HAP-1 (cell line): ENCODE measurements at regions not wholly inside any gene's neighbourhood (a gene's known extent, or its start where the extent isn't known, plus 50 kb on each side); places are given as distances from the start of the nearest gene placed in this dataset.

Experiments
- DNase-seq, 2 experiments: peaks; one replicate each; pipeline ENCODE4 v3.0.0-alpha.2; 2016 to 2020; ENCODE audit warnings: low spot score in 2 of 2
- H3K27me3 ChIP-seq: fragments of 250-450 bp; sonication (Bioruptor Pico); 2 replicates; pipeline ENCODE4 v1.5.1; 2020; ENCODE audit warnings: low read depth, mild to moderate bottlenecking, moderate library complexity
- H3K36me3 ChIP-seq: fragments of 250-450 bp; sonication (Bioruptor Pico); replicated peaks from 2 replicates; pipeline ENCODE4 v1.5.1; 2020; ENCODE audit warnings: mild to moderate bottlenecking
- H3K4me1 ChIP-seq: fragments of 250-450 bp; sonication (Bioruptor Pico); 2 replicates; pipeline ENCODE4 v1.5.1; 2020; ENCODE audit warnings: mild to moderate bottlenecking
- H3K4me3 ChIP-seq: fragments of 250-450 bp; sonication (Bioruptor Pico); 2 replicates; pipeline ENCODE4 v1.5.1; 2020; ENCODE audit warnings: mild to moderate bottlenecking, moderate library complexity
- H3K9me3 ChIP-seq: fragments of 250-450 bp; sonication (Bioruptor Pico); 2 replicates; pipeline ENCODE4 v1.5.1; 2020; ENCODE audit warnings: mild to moderate bottlenecking, moderate library complexity
- in situ Hi-C: fragments of 300-500 bp; cut with MboI; formaldehyde crosslinking; loops from 3 replicates; pipeline ENCODE4 v1.14.3; 2020; ENCODE audit warnings: low sequenced_read_pairs, inconsistent platforms, mixed read lengths

DNA sequence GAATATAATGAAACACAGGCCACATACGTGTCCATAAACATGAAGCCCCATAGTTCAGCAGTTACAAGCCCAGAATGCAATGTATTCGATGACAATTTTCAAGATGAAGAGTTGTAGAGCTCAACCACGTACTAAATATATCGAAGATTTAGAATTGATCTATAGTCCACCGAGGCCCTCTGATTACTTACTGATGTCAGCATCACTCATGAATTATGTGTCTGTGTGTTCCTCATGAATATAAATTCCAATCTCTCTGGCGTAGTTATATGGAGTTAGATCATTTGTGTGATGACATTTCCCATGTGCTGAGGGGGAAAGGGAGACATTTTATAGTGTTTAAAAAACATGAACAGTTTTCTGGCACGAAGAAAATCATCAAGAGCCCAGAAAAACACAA is 97.5 kb downstream of the PFDN4 start:
- no peak overlapping the region for H3K4me3 ChIP-seq
- no peaks in the 10 kb centered on the region for H3K27me3 ChIP-seq
- in situ Hi-C loops: no loop called here
- DNase-seq: no peak
- H3K36me3 ChIP-seq: no peaks in the 10 kb centered on the region
- no peaks in the 10 kb centered on the region for H3K9me3 ChIP-seq
- no peaks in the 10 kb centered on the region for H3K4me1 ChIP-seq

GRCh38 chr20:54306985-54307710 is 99.3 kb downstream of the PFDN4 start:
- Histone ChIP-seq H3K36me3 (no peaks in the 10 kb centered on the region), H3K4me1 (no peaks in the 10 kb centered on the region), H3K9me3 (no peaks in the 10 kb centered on the region), H3K27me3 (no peaks in the 10 kb centered on the region), H3K4me3 (no peak overlapping the region)
- no peak for DNase-seq
- in situ Hi-C loops: no loop called here

GRCh38 chr20:54308804-54309203 is 100.9 kb downstream of the PFDN4 start:
- Histone ChIP-seq H3K4me1 (no peaks in the 10 kb centered on the region), H3K9me3 (no peaks in the 10 kb centered on the region), H3K27me3 (no peaks in the 10 kb centered on the region), H3K4me3 (no peak overlapping the region), H3K36me3 (no peaks in the 10 kb centered on the region)
- in situ Hi-C loops: no loop called here
- no peak for DNase-seq

DNA sequence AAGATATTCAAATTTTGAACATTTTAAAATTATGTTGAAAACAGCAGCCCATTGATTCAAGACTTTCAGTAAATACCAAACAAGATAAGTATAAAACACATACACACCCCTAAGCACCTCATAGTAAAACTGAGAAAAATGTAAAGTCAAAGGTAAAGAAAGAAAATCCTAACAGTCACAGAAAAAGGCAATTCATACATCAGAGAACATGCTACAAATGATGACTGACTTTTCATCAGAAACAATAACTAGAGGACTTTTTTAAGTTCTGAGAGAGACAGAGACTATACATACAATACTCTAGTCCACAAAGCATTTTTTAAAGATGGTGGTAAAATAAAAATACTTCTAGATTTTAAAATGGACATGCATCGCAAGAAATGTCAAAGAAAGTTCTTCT is 111.0 kb downstream of the PFDN4 start:
- no peaks in the 10 kb centered on the region for H3K36me3 ChIP-seq
- peaks cover 6% of the 10 kb centered on the region; the same call in 1 of the 2 replicates for H3K27me3 ChIP-seq
- DNase-seq: no peak
- in situ Hi-C loops: no loop called here
- no peak overlapping the region for H3K4me3 ChIP-seq
- H3K9me3 ChIP-seq: no peaks in the 10 kb centered on the region
- H3K4me1 ChIP-seq: no peaks in the 10 kb centered on the region

DNA sequence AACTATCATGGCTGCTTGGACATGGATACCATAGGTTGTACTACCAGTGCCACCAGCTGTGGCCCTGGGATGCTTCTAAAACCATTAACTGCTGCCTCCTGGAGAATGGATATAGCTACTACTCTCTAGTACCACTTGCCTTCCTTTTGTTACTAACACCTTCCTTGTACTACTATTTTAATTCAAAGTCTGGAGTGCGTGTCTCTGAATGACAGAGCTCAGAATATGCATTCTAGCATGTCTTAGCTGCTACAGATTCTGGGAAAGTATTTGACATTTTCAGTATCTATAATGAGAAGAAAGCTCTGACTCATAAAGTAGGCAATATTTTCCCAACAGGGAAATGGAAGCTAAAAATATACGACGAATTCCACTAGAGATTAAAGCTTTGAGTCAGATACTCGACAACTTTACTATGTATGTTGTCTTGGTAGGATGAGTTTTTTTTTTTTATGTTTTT is 112.3 kb downstream of the PFDN4 start:
- DNase-seq: no peak
- no peaks in the 10 kb centered on the region for H3K36me3 ChIP-seq
- H3K4me1 ChIP-seq: no peaks in the 10 kb centered on the region
- in situ Hi-C loops: no loop called here
- no peaks in the 10 kb centered on the region for H3K27me3 ChIP-seq
- no peaks in the 10 kb centered on the region for H3K9me3 ChIP-seq
- no peak overlapping the region for H3K4me3 ChIP-seq

DNA sequence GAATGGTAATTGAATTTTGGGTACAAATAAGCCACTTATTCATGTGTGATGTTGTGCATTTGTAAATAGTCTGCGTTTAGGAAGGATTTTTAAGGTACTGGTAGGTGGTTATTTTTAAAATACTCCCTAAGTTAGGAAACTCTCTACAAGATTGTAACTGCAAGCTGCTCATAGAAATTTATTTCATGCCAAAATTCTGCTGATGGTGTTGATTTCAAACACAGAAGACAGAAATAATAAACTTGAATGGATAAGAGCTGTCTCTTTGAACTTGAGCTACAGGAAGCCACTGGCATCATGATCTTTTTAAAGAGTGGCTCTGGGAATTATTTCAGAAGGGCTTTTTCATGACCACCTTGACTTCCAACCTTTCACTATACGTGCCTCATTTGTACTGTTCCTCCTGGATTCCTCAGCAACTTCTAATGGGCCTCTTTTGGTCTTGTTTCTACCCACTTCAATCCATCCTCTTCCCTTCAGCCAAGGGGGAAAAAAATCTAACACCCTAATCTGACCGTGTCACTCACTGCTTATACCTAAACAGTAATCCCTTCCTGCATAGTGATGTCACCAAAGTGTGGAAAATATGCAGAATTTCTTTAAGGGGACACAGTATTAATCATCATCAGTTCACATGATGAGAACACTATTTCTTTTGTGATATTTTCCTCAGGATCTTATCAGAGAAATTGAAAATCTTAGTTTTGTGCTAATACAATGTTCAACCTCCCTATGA is 113.6 kb downstream of the PFDN4 start:
- in situ Hi-C loops: no loop called here
- no peak for DNase-seq
- Histone ChIP-seq H3K4me1 (no peaks in the 10 kb centered on the region), H3K27me3 (no peaks in the 10 kb centered on the region), H3K36me3 (no peaks in the 10 kb centered on the region), H3K9me3 (no peaks in the 10 kb centered on the region), H3K4me3 (no peak overlapping the region)

DNA sequence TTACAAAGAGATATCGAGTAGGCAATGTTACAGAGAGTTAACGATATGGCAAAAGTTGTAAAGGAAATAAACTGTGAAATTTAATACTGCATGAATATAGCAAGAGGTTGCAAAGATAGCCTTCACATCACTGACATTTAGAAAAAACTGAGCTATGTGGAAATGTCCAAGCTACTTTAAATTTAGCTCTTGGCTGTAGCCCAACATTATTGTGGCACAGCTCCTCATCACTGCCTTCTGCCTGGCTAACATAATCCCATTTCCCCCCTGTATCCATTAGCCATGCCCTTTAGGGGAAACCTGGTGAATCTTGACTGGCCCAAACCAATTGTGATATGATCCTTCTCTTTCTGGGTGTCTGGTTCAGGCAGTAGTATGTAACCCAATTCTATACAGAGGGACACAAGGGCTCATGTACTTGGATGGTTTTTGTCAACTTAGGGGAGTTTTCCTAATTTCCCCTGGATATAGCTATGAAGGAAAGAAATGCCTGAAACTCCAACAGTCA is 115.4 kb downstream of the PFDN4 start:
- H3K4me3 ChIP-seq: no peak overlapping the region
- H3K27me3 ChIP-seq: no peaks in the 10 kb centered on the region
- no peaks in the 10 kb centered on the region for H3K4me1 ChIP-seq
- H3K9me3 ChIP-seq: no peaks in the 10 kb centered on the region
- no peak for DNase-seq
- H3K36me3 ChIP-seq: no peaks in the 10 kb centered on the region
- in situ Hi-C loops: no loop called here

DNA sequence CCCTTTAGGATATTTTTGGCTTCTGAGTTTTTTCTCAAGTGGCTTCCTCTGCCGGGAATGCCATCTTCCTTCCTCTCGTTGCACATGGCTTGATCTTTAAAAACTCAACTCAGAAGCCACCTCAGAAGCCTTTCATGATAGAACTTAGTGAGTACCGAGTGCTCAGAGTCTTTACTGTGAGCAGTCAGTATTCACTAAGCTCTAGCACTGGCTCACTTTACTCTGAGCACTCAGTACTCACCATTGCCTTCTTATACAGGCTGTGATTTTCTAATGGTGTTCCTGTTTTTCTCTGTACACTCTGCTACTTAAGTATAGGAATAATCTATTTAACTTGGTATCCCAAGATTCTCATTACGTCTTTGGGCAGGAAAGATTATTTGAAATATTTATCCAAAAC is 116.2 kb downstream of the PFDN4 start:
- no peaks in the 10 kb centered on the region for H3K36me3 ChIP-seq
- H3K9me3 ChIP-seq: no peaks in the 10 kb centered on the region
- in situ Hi-C loops: no loop called here
- DNase-seq: no peak
- H3K4me3 ChIP-seq: no peak overlapping the region
- H3K4me1 ChIP-seq: no peaks in the 10 kb centered on the region
- H3K27me3 ChIP-seq: no peaks in the 10 kb centered on the region

DNA sequence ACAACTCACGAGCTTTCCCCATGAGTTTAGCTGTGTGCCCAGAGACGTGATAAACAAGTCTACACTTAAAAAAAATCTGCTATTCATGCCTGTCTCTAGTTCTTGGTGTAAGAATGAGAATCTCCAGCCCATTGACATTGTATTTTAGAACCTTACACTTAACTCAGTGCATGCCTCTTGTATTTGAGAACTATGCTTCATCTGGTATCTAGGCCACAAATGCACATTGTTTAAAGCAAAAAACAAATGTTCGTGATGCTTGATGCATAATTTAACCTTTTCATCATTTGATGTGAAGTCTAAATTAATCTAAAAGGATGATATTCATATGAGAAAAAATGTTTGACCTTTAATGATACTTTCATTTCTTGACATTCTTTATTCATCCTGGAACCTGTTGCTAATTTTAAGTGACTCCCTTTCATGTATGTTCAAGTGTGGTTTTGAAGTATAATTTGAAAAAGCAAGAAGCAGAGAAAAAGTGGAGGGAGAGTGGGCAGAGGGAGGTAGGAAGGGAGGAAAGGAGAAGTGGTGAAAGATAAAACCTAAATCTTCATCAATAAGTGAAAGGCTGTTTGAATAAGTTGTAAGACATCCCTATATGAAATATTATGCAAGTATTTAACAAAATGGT is 116.9 kb downstream of the PFDN4 start:
- Histone ChIP-seq H3K36me3 (no peaks in the 10 kb centered on the region), H3K4me1 (no peaks in the 10 kb centered on the region), H3K27me3 (no peaks in the 10 kb centered on the region), H3K9me3 (no peaks in the 10 kb centered on the region), H3K4me3 (no peak overlapping the region)
- in situ Hi-C loops: no loop called here
- no peak for DNase-seq

GRCh38 chr20:54335299-54335698 is 127.4 kb downstream of the PFDN4 start:
- Histone ChIP-seq H3K27me3 (no peaks in the 10 kb centered on the region), H3K4me1 (peaks cover 15% of the 10 kb centered on the region), H3K36me3 (no peaks in the 10 kb centered on the region), H3K4me3 (no peak overlapping the region), H3K9me3 (no peaks in the 10 kb centered on the region; the same call in 1 of the 2 replicates)
- no peak for DNase-seq
- in situ Hi-C loops: no loop called here

- no peaks in the 10 kb centered on the region for H3K27me3 ChIP-seq
- no peak for DNase-seq
- in situ Hi-C loops: no loop called here
Observed at GRCh38 chr20:54337144-54337543, 129.3 kb downstream of the PFDN4 start.

DNA sequence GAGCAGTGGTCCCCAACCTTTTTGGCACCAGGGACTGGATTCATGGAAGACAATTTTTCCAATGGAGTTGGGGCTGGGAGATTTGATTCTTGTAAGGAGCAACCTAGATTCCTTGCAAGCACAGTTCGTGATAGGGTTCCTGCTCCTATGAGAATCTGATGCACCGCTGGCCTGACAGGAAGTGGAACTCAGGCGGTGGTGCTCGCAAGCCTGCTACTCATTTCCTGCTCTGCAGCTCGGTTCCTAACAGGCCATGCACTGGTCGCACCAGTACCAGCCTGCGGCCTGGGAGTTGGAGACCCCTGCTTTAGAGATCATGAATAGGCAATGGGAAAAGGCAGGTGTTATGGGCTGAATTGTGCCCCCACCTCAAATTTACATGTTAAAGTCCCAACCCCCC is 131.2 kb downstream of the PFDN4 start:
- Histone ChIP-seq H3K4me3 (no peak overlapping the region), H3K27me3 (no peaks in the 10 kb centered on the region), H3K36me3 (no peaks in the 10 kb centered on the region), H3K9me3 (no peaks in the 10 kb centered on the region; the same call in 1 of the 2 replicates), H3K4me1 (peaks cover 9% of the 10 kb centered on the region)
- in situ Hi-C loops: no loop called here
- DNase-seq: no peak

More at GRCh38 chr20:54337144-54337543, 129.3 kb downstream of the PFDN4 start:
- Histone ChIP-seq H3K36me3 (no peaks in the 10 kb centered on the region), H3K4me1 (peaks cover 15% of the 10 kb centered on the region), H3K9me3 (no peaks in the 10 kb centered on the region; the same call in 1 of the 2 replicates), H3K4me3 (no peak overlapping the region)

DNA sequence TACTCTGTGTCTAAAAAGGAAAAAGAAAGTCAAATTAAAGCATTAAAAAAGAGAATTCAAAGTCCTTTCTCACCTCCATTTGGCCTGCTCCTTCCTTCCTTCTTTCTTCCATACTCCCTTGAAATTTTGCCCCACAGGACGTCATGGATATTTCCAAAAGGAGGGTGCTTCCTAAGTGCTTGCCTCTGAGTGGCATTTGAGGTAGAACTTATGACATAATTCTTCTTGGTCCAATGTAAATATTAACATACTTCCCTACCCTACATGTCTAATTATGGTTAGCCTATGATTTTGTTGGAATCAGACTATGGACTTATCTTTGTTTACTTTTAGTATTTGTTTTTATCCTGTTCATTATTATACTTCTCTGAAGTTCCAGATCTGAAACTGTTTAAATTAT is 132.3 kb downstream of the PFDN4 start:
- DNase-seq: no peak
- Histone ChIP-seq H3K36me3 (no peaks in the 10 kb centered on the region), H3K4me1 (no peaks in the 10 kb centered on the region), H3K4me3 (no peak overlapping the region), H3K9me3 (no peaks in the 10 kb centered on the region; the same call in 1 of the 2 replicates), H3K27me3 (no peaks in the 10 kb centered on the region)
- in situ Hi-C loops: no loop called here

DNA sequence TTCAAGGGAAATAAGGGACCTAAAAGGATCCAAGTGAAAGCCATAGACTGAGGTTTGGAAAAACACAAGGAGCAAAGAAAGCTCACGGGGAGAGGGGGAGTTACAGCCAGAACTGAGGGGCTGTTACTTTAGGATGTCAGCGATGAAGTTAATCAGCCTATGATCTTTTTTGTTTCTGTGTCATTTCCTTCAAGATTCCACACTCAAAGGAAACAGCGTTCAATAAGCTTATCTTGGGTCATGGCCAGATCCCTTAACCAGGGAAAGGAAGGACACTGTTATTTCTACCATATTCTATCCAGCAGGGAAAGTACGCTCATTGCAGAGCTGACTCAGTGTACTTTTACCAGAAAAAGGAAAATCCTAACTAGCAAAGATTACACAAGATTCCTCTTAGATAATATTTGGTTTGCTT is 132.8 kb downstream of the PFDN4 start:
- Histone ChIP-seq H3K4me1 (no peaks in the 10 kb centered on the region), H3K9me3 (no peaks in the 10 kb centered on the region; the same call in 1 of the 2 replicates), H3K27me3 (no peaks in the 10 kb centered on the region), H3K4me3 (no peak overlapping the region), H3K36me3 (no peaks in the 10 kb centered on the region)
- in situ Hi-C loops: no loop called here
- no peak for DNase-seq
